Sigmoid colon (tissue), 4 donors: ENCODE measurements at regions not wholly inside any gene's neighbourhood (a gene's known extent, or its start where the extent isn't known, plus 50 kb on each side); places are given as distances from the start of the nearest gene placed in this dataset.

Source experiments
- CTCF ChIP-seq, 4 experiments: fragments of 450-650 bp in 3 of 4; fragments of 200-600 bp in 1 of 4; IDR thresholded peaks; one replicate each; pipeline ENCODE4 v1.5.1; 2016 to 2019; ENCODE audit warnings: antibody characterized with exemption in 4 of 4, mild to moderate bottlenecking in 3 of 4, moderate library complexity in 2 of 4
- EP300 ChIP-seq, 4 donors: sonication (generic); formaldehyde crosslinking; IDR thresholded peaks; one replicate each; pipeline ENCODE4 v1.6.1; 2017; ENCODE audit warnings: antibody characterized with exemption in 4 of 4
- POLR2A ChIP-seq, 2 donors: fragments of 450-650 bp; IDR thresholded peaks; one replicate each; pipeline ENCODE4 v1.6.1; 2016; ENCODE audit warnings: antibody characterized with exemption in 2 of 2, mild to moderate bottlenecking in 2 of 2, moderate library complexity in 2 of 2
- POLR2AphosphoS5 ChIP-seq, 4 donors: sonication (generic); formaldehyde crosslinking; IDR thresholded peaks; one replicate each; pipeline ENCODE4 v1.6.1; 2017; ENCODE audit warnings: antibody characterized with exemption in 4 of 4

GRCh38 chr4:27463816-27464215 is 603.2 kb downstream of the STIM2 start:
- no peak for TF ChIP-seq CTCF (IDR thresholded peaks at IDR 0.05)
- TF ChIP-seq POLR2AphosphoS5 (IDR thresholded peaks at IDR 0.05) = no peak
- TF ChIP-seq POLR2A (IDR thresholded peaks at IDR 0.05) = no peak
- no peak for TF ChIP-seq EP300 (IDR thresholded peaks at IDR 0.05)
